ENCODE measurements at regions not wholly inside any gene's neighbourhood (a gene's known extent, or its start where the extent isn't known, plus 50 kb on each side); places are given as distances from the start of the nearest gene placed in this dataset.

DNA sequence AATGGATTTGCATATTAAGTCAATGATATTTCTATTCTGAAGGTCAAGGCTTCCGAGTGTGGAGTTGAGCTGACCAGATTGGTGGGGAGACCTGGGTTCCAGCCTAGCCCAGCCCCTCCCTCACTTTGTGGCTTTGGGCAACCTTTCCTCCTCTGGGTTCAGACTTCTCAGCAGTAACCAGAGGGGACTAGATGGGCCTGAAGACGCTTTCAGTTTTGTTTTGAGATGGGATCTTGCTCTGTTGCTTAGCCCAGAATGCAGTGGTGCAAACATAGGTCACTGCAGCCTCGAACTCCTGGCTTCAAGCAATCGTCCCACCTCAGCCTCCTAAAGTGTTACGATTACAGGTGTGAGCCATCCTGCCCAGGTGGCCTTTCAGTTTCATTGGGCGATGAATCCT, 68.1 kb upstream of the LEP start:
- TF ChIP-seq, protein P1, sequence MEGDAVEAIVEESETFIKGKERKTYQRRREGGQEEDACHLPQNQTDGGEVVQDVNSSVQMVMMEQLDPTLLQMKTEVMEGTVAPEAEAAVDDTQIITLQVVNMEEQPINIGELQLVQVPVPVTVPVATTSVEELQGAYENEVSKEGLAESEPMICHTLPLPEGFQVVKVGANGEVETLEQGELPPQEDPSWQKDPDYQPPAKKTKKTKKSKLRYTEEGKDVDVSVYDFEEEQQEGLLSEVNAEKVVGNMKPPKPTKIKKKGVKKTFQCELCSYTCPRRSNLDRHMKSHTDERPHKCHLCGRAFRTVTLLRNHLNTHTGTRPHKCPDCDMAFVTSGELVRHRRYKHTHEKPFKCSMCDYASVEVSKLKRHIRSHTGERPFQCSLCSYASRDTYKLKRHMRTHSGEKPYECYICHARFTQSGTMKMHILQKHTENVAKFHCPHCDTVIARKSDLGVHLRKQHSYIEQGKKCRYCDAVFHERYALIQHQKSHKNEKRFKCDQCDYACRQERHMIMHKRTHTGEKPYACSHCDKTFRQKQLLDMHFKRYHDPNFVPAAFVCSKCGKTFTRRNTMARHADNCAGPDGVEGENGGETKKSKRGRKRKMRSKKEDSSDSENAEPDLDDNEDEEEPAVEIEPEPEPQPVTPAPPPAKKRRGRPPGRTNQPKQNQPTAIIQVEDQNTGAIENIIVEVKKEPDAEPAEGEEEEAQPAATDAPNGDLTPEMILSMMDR (IDR thresholded peaks at IDR 0.05; ENCODE audit: low read length) = no peak
- no peak for TF ChIP-seq EZH2 (IDR thresholded peaks at IDR 0.05; ENCODE audit: borderline replicate concordance, low read length)

All from OCI-LY1 (cell line).